OCI-LY1 (cell line): ENCODE measurements at regions not wholly inside any gene's neighbourhood (a gene's known extent, or its start where the extent isn't known, plus 50 kb on each side); places are given as distances from the start of the nearest gene placed in this dataset.

Experiments used
- CTCF ChIP-seq: fragments of 200-600 bp; sonication (generic), shearing (Covaris generic); IDR thresholded peaks from 2 replicates; pipeline ENCODE4 v1.5.1; 2017; ENCODE audit warnings: mild to moderate bottlenecking, antibody characterized with exemption, low read length, moderate library complexity, mixed read lengths
- EZH2 ChIP-seq: fragments of 200-600 bp; sonication (generic), shearing (Covaris generic); IDR thresholded peaks from 2 replicates; pipeline ENCODE4 v1.8.0; 2017; ENCODE audit warnings: borderline replicate concordance, mixed run types, mild to moderate bottlenecking, antibody characterized with exemption, low read length, moderate library complexity, mixed read lengths

- TF ChIP-seq CTCF (no peak), EZH2 (no peak)
These were observed 694.6 kb downstream of the QKI start for GRCh38 chr6:164108869-164109769.
